ENCODE measurements at regions not wholly inside any gene's neighbourhood (a gene's known extent, or its start where the extent isn't known, plus 50 kb on each side); places are given as distances from the start of the nearest gene placed in this dataset.
A peak's percentile ranks its signal among the peaks of the same experiment; 100 is the strongest.

- TF ChIP-seq SMC3 (conservative IDR thresholded peaks at IDR 0.05; ENCODE audit: insufficient read depth, low read depth, low read length) (peak; percentile 92), RERE (CRISPR knock-in tag; IDR thresholded peaks at IDR 0.05; ENCODE audit: borderline replicate concordance) (no peak), TFAM (CRISPR knock-in tag; conservative IDR thresholded peaks at IDR 0.05) (no peak), DEAF1 (CRISPR knock-in tag; IDR thresholded peaks at IDR 0.05) (peak; percentile 68), RCOR1 (IDR thresholded peaks at IDR 0.05; ENCODE audit: borderline replicate concordance in 1 of 2, low read depth in 2 of 2, low read length in 2 of 2) (peak in 1 of 2 experiments; percentile 18; a peak in 1 of 4 replicates), ZNF57 (CRISPR knock-in tag; IDR thresholded peaks at IDR 0.05) (no peak), SPI1 (IDR thresholded peaks at IDR 0.05; ENCODE audit: borderline replicate concordance, low read depth, low read length) (no peak), VEZF1 (CRISPR knock-in tag; IDR thresholded peaks at IDR 0.05) (no peak), CREB5 (CRISPR knock-in tag; IDR thresholded peaks at IDR 0.05) (no peak), ELF2 (CRISPR knock-in tag; IDR thresholded peaks at IDR 0.05) (no peak)
These were observed 194.1 kb downstream of the IGLL1 start (continued) for GRCh38 chr22:23385678-23386631.

All from K562 (cell line).